Hematopoietic multipotent progenitor cell treated with erythropoietin and hydrocortisone succinate and interleukin-3 and kit ligand, for 4 days (in vitro differentiated cells): ENCODE measurements at regions not wholly inside any gene's neighbourhood (a gene's known extent, or its start where the extent isn't known, plus 50 kb on each side); places are given as distances from the start of the nearest gene placed in this dataset.
"Not testable (repeated sequence)": the region's sequence is repeated elsewhere in the genome, so short reads cannot be mapped to it uniquely, and the experiment has no call there.

Experiments
- DNase-seq: peaks from one replicate; pipeline ENCODE4 v3.0.0-alpha.2; 2015

GRCh38 chr10:22824520-22824919, 103.3 kb upstream of the ARMC3 start:
- no peak for DNase-seq

DNA sequence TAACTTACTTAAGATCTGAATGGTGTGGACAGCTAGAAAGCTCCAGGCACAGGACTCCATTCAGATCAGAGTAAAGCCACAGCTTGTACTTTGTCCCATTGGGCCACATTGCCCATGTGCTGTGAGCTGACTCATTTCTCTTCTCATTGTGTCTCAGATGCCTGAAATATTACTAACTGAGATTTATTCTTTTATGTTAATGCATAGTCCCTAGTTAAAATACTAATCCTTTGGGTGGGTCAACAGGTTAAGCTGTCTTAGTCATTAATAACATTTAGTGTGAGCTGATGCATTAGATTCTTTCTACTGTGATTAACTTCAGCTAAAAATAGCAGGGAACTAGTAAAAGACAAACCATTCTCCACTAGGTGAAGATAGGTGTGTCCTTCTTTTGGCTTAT, 104.7 kb upstream of the ARMC3 start:
- DNase-seq, result no peak

GRCh38 chr10:22821921-22822320, 105.9 kb upstream of the ARMC3 start:
- not testable (repeated sequence) for DNase-seq

GRCh38 chr10:22821501-22821900, 106.4 kb upstream of the ARMC3 start:
- no peak for DNase-seq

DNA sequence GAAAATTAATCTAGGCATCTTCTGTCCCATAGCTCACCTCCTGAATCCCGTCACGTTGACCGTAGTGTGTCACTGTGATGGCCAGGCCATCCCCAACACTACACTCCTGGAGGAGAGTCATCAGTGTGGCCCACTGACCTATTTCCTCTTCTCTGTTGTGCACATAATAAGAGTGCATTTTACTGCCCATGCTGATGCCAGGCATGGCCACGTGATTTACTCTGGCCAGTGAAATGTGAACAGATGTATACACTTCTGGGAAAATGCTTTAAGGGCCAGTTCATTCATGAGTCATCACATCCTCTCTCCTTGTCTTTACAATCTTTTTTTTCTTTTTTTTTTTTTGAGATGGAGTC, 101.9 kb upstream of the PIP4K2A start:
- peak; percentile 67 for DNase-seq

GRCh38 chr10:22810643-22811465, 96.5 kb upstream of the PIP4K2A start:
- no peak for DNase-seq

GRCh38 chr10:22807238-22807637, 92.9 kb upstream of the PIP4K2A start:
- DNase-seq, result no peak

DNA sequence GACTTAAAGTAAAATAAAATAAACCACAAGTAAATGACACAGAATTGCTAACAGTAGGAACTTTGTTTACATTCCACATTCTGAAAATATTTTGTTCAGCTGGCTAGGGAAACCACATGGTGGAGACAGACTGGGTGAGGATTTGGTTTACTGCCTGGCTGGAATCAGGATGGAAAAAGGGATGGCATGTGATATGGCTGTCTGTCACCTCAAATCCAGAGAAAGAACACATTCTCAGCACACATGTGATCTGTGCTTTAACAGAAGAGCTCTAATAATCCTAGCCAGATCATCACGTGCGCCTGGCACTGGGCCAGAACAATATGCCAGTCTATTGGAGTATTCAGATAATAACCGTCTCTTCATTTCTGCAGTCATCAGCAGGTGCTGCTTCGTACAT, 90.9 kb upstream of the PIP4K2A start:
- peak; percentile 53 for DNase-seq

GRCh38 chr10:22803261-22803885, 89.0 kb upstream of the PIP4K2A start:
- DNase-seq, result no peak

- DNase-seq, result no peak
These were observed 87.4 kb upstream of the PIP4K2A start for GRCh38 chr10:22801785-22802184.

- DNase-seq, result not testable (repeated sequence)
These were observed 83.4 kb upstream of the PIP4K2A start for GRCh38 chr10:22797796-22798195.

- DNase-seq, result no peak
These were observed 81.2 kb upstream of the PIP4K2A start for GRCh38 chr10:22795546-22795945.

DNA sequence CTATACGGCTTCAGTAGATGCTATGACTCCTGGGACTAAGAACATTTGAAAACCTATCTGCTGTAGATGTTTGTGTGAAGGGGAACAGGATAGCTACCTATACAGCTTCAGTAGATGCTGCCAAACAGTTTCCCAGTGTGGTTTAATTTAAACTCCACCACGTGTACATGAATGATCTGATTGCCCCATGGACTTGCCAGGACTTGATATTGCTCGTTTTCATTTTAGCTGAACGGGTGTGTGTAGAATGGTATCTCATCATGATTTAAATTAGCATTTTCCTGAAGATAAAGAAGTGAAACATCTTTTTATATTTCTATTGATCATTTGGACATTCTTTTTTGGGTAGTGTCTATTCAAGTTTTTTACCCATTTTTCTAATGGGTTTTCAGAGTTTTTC, 77.8 kb upstream of the PIP4K2A start:
- DNase-seq, result no peak

- no peak for DNase-seq
These were observed 77.3 kb upstream of the PIP4K2A start for GRCh38 chr10:22791665-22792064.

DNA sequence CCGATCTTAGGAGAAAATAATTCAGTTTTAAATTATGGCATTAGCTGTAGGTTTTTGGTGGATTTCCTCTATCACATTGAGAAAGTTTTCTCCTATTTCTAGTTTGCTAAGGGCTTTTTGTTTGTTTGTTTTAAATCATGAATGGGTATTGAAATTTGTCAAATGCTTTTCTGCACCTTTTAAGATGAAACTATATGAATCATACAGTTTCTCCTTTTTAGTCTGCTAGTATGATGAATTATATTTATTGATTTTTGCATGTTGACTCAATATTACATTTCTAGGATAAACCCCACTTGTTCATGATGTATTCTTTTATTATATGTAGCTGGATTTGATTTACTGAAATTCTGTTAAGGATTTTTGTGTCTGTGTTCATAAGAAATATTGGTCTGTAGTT, 70.3 kb upstream of the PIP4K2A start:
- DNase-seq, result no peak

- DNase-seq, result peak; percentile 8
These were observed 69.4 kb upstream of the PIP4K2A start for GRCh38 chr10:22783807-22784206.

DNA sequence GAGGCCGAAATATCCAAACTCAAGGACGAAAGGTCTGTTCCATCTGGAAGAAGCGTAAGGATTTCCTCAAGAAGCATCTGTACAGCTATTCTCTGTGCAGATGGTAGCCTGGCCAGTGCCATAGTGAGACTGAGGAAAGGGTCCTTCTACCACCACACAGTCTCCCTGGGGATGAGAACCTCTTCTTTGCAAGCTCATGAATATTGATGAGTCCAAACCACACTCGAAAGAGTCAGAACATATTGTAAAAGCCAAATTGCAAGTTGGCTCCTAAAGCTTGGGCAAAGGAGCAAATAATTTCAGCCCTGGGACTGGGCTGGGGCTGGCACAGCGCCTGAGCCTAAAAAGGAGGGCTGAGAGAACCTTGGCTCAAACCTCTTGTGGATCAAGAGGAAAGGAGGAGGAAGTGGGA, 66.1 kb upstream of the PIP4K2A start:
- no peak for DNase-seq

DNA sequence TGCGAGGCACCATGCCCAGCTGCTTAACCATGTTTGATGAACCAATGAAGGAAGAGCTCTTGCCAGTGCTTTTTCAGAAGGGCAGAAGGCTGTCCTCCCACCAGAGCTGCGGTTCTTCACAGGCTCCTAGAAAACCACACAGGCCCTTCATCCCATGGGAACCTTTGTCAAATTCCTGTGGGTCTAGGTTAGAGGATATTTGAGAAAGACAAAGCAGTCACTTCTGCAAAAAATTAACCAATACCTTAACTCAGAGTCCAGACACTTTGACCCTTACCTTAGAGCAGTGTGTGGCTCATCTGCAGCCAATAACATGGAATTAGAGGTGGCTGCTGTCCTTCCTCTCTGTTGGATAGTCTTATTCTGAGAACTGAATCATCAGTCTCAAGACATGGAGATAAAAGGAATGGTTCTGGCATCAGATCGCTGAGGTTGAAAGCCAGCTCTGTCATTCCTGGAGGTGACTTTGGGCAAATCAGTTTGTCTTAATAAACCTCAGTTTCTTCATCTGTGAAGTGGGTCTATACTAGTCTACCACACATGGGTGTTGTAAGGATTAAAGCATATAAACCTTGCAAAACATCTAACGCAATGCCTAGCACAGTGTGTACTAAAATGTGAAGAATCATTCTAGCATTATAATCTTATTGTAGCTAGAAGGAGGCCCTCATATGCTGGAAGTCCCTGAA, 65.1 kb upstream of the PIP4K2A start:
- DNase-seq, result no peak

GRCh38 chr10:22774102-22774501, 59.7 kb upstream of the PIP4K2A start:
- no peak for DNase-seq

DNA sequence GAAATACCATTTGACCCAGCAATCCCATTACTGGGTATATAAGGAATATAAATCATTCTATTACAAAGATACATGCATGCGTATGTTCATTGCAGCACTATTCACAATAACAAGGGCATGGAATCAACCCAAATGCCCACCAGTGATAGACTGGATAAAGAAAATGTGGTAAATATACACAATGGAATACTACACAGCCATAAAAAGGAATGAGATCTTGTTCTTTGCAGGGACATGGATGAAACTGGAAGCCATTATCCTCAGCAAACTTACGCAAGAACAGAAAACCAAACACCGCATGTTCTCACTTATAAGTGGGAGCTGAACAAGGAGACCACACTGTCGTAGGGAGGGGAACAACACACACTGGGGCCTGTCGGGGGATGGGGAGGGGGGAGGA, 57.3 kb upstream of the PIP4K2A start:
- not testable (repeated sequence) for DNase-seq

DNA sequence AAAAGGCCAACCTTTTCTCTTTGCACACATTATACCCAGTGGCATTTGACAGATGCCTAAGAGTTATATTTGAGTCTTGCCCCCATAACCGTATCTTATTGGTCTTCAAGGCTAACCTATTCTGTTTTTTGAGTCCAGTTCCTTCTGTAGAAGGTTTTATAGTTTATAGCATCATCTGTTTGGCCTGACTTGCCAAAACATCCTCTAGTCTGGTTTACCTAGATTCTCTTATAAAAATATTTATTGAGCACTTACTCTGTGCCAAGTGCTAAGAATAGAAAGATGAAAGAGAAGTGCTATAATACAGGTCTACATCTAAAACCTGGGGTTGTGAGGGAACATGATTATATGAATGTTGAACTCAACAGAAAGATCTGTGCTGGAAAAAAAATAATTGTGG, 55.9 kb upstream of the PIP4K2A start:
- DNase-seq, result no peak

GRCh38 chr10:22767859-22768258, 53.5 kb upstream of the PIP4K2A start:
- no peak for DNase-seq

DNA sequence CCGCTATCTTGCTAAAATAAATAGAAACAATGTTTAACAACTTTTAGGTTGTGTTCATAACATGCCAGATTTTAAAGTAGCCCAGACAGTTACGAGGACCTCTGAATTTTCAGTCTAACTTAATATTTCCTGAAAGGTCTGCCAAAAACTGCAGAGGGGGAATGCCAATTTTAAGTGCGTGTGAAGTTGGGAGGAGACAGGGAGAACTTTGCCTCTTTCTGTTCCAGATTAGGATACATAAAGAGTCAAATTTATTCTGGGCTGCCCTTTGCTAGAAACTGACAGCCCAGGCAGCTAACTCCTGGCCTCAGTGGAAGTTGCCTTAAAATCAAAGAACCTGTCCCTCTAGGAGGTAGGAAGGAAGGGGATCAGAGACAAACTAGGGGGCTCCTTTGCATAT, 52.3 kb upstream of the PIP4K2A start:
- no peak for DNase-seq
